ENCODE measurements at regions not wholly inside any gene's neighbourhood (a gene's known extent, or its start where the extent isn't known, plus 50 kb on each side); places are given as distances from the start of the nearest gene placed in this dataset.

GRCh38 chr4:31246856-31247255, 526.7 kb downstream of the PCDH7 start:
- H2AFZ ChIP-seq (ENCODE audit: low read depth, low read length, poor library complexity, severe bottlenecking): peak overlapping the region; percentile 24
- ChIA-PET POLR2A (no interaction called here), RAD21 (ENCODE audit: low non-redundant PET in 1 of 2, low total read pairs in 2 of 2, uncharacterized antibody in 2 of 2, unreplicated experiment in 2 of 2) (no interaction called here), CTCF (no interaction called here)
- H3K79me2 ChIP-seq (ENCODE audit: insufficient read depth, low read length): no peaks in the 10 kb centered on the region
- peaks cover 0 to 2% of the 10 kb centered on the region in 2 experiments; a peak in 1 of 4 replicates for H3K4me1 ChIP-seq (ENCODE audit: control insufficient read depth in 1 of 2, insufficient read depth in 2 of 2, low read length in 2 of 2)
- no peaks in the 10 kb centered on the region for H3K9me2 ChIP-seq (ENCODE audit: insufficient read depth)
- no peak overlapping the region for H3K9ac ChIP-seq (ENCODE audit: low read length)
- H3K4me3 ChIP-seq (replicated peaks in 1 of 2; ENCODE audit: low read depth in 1 of 2, low read length in 2 of 2): no peak overlapping the region
- no TSS peak for BruUV-seq (replicated peaks)
- intact Hi-C loops (cut with micrococcal nuclease): no loop called here
- no peaks in the 10 kb centered on the region for H3K36me3 ChIP-seq (ENCODE audit: control insufficient read depth in 1 of 2, insufficient read depth in 2 of 2, low read length in 2 of 2)
- H3K27me3 ChIP-seq (ENCODE audit: insufficient read depth, low read length): no peaks in the 10 kb centered on the region
- H3K27ac ChIP-seq (ENCODE audit: low read depth, low read length): no peak overlapping the region
- no peak overlapping the region for H3K4me2 ChIP-seq (ENCODE audit: low read length)
- H3K9me3 ChIP-seq (ENCODE audit: control insufficient read depth in 1 of 2, insufficient read depth in 1 of 2, low read depth in 1 of 2, low read length in 2 of 2): no peaks in the 10 kb centered on the region
- ATAC-seq (no peak), DNase-seq (ENCODE audit: low read depth, low spot score) (no peak)
- TF ChIP-seq SRF (IDR thresholded peaks at IDR 0.05; ENCODE audit: low read depth) (no peak), JUND (IDR thresholded peaks at IDR 0.05) (no peak), RAD21 (IDR thresholded peaks at IDR 0.05; ENCODE audit: low read depth) (no peak), FOSL1 (IDR thresholded peaks at IDR 0.05; ENCODE audit: low read depth) (no peak), EZH2 (IDR thresholded peaks at IDR 0.05) (no peak), POLR2A (IDR thresholded peaks at IDR 0.05; ENCODE audit: borderline replicate concordance, extremely low read depth, insufficient read depth, insufficient read length) (no peak), CTCF (IDR thresholded peaks at IDR 0.05 in 2 of 3, conservative IDR thresholded peaks at IDR 0.05 in 1 of 3; ENCODE audit: borderline replicate concordance in 1 of 3, insufficient read depth in 1 of 3, low read depth in 2 of 3, low read length in 2 of 3) (no peak)
- no peaks in the 10 kb centered on the region for H4K20me1 ChIP-seq (ENCODE audit: insufficient read depth)

- Histone ChIP-seq H3K79me2 (ENCODE audit: insufficient read depth, low read length) (no peaks in the 10 kb centered on the region), H3K27ac (ENCODE audit: low read depth, low read length) (no peak overlapping the region), H2AFZ (ENCODE audit: low read depth, low read length, poor library complexity, severe bottlenecking) (no peak overlapping the region), H3K9me2 (ENCODE audit: insufficient read depth) (no peaks in the 10 kb centered on the region), H3K4me3 (replicated peaks in 1 of 2; ENCODE audit: low read depth in 1 of 2, low read length in 2 of 2) (no peak overlapping the region), H3K27me3 (ENCODE audit: insufficient read depth, low read length) (no peaks in the 10 kb centered on the region), H3K4me2 (ENCODE audit: low read length) (no peak overlapping the region), H4K20me1 (ENCODE audit: insufficient read depth) (no peaks in the 10 kb centered on the region), H3K36me3 (ENCODE audit: control insufficient read depth in 1 of 2, insufficient read depth in 2 of 2, low read length in 2 of 2) (no peaks in the 10 kb centered on the region), H3K9ac (ENCODE audit: low read length) (no peak overlapping the region), H3K4me1 (ENCODE audit: control insufficient read depth in 1 of 2, insufficient read depth in 2 of 2, low read length in 2 of 2) (no peaks in the 10 kb centered on the region), H3K9me3 (ENCODE audit: control insufficient read depth in 1 of 2, insufficient read depth in 1 of 2, low read depth in 1 of 2, low read length in 2 of 2) (no peaks in the 10 kb centered on the region)
- DNase-seq (ENCODE audit: low read depth, low spot score): no peak
- CTCF ChIA-PET: no interaction called here
- no TSS peak for BruUV-seq (replicated peaks)
- no peak for ATAC-seq
- POLR2A ChIA-PET: no interaction called here
- RAD21 ChIA-PET (ENCODE audit: low non-redundant PET in 1 of 2, low total read pairs in 2 of 2, uncharacterized antibody in 2 of 2, unreplicated experiment in 2 of 2): no interaction called here
- intact Hi-C loops (cut with micrococcal nuclease): no loop called here
- TF ChIP-seq SRF (IDR thresholded peaks at IDR 0.05; ENCODE audit: low read depth) (no peak), TCF7L2 (IDR thresholded peaks at IDR 0.05; ENCODE audit: borderline replicate concordance, extremely low read depth, insufficient read depth, insufficient read length) (no peak), SP1 (IDR thresholded peaks at IDR 0.05; ENCODE audit: low read depth) (no peak), REST (IDR thresholded peaks at IDR 0.05; ENCODE audit: low read depth) (no peak), ZFX (IDR thresholded peaks at IDR 0.05) (no peak), ZBTB33 (IDR thresholded peaks at IDR 0.05; ENCODE audit: extremely low read depth, insufficient replicate concordance, low read length) (no peak), MAX (IDR thresholded peaks at IDR 0.05) (no peak), CEBPB (IDR thresholded peaks at IDR 0.05; ENCODE audit: low read depth) (no peak), EZH2 (IDR thresholded peaks at IDR 0.05) (no peak), JUND (IDR thresholded peaks at IDR 0.05) (no peak), ELF1 (IDR thresholded peaks at IDR 0.05; ENCODE audit: borderline replicate concordance, low read depth) (no peak)
Observed at GRCh38 chr4:31259119-31259518, 539.0 kb downstream of the PCDH7 start.

Measured in HCT116 (cell line).